ENCODE measurements at regions not wholly inside any gene's neighbourhood (a gene's known extent, or its start where the extent isn't known, plus 50 kb on each side); places are given as distances from the start of the nearest gene placed in this dataset.

- Histone ChIP-seq H2BK5ac (ENCODE audit: insufficient read length, low read length) (no peak overlapping the region), H3K9ac (ENCODE audit: extremely low read depth, insufficient read length, low read length) (no peak overlapping the region), H4K20me1 (ENCODE audit: control insufficient read depth, insufficient read depth, insufficient read length) (no peaks in the 10 kb centered on the region), H2AFZ (ENCODE audit: low read length) (no peak overlapping the region), H3K14ac (ENCODE audit: insufficient read depth, low read length) (no peak overlapping the region), H3K18ac (ENCODE audit: insufficient read length, low read depth, low read length) (no peak overlapping the region), H3K4ac (ENCODE audit: low read depth, low read length) (no peak overlapping the region), H4K8ac (replicated peaks; ENCODE audit: insufficient read length, low read depth, low read length) (no peak overlapping the region), H3K4me1 (ENCODE audit: insufficient read depth, low read length) (no peaks in the 10 kb centered on the region), H4K5ac (ENCODE audit: insufficient read length, low read depth, low read length) (no peak overlapping the region), H3K56ac (ENCODE audit: insufficient read length, low read depth, low read length) (no peak overlapping the region), H3K27me3 (ENCODE audit: insufficient read depth, low read length) (no peaks in the 10 kb centered on the region), H2BK20ac (ENCODE audit: low read depth, low read length, poor library complexity, severe bottlenecking) (no peak overlapping the region), H3K79me1 (ENCODE audit: insufficient read depth, low read depth, low read length, poor library complexity, severe bottlenecking) (no peaks in the 10 kb centered on the region), H2BK12ac (ENCODE audit: insufficient read length, low read depth, low read length) (no peak overlapping the region), H2AK5ac (ENCODE audit: insufficient read length, low read length) (no peak overlapping the region), H3K9me3 (ENCODE audit: control insufficient read depth, low read depth, low read length) (no peaks in the 10 kb centered on the region), H3T11ph (ENCODE audit: low read length) (no peak overlapping the region), H3K27ac (ENCODE audit: insufficient read length, low read depth, low read length) (no peak overlapping the region), H4K91ac (ENCODE audit: insufficient read length, low read depth, low read length) (no peak overlapping the region), H3K79me2 (ENCODE audit: insufficient read depth, low read length) (no peaks in the 10 kb centered on the region), H3K4me2 (ENCODE audit: insufficient read depth, insufficient read length, low read length) (no peak overlapping the region), H3K23me2 (ENCODE audit: insufficient read length, low read depth, low read length, poor library complexity, severe bottlenecking) (no peaks in the 10 kb centered on the region), H2BK120ac (ENCODE audit: low read depth, low read length, poor library complexity, severe bottlenecking) (no peak overlapping the region), H3K23ac (ENCODE audit: insufficient read length, low read depth, low read length) (no peak overlapping the region), H2BK15ac (ENCODE audit: low read depth, low read length) (no peak overlapping the region)
- WGBS (ENCODE audit: extremely low coverage, insufficient read length, low lambda C conversion rate) = 100% methylated on average over 1 of the region's 3 CpGs
- peaks cover 12 to 14% of the 10 kb centered on the region in 2 experiments; a peak in 3 of 4 replicates for H3K4me1 Mint-ChIP-seq
- no peak for DNase-seq
- H3K36me3 Mint-ChIP-seq (ENCODE audit: insufficient read depth in 1 of 3, low read depth in 3 of 3) = no peaks in the 10 kb centered on the region; a peak in 1 of 7 replicates
- no peak overlapping the region for H3K4me3 Mint-ChIP-seq
- H3K9me3 Mint-ChIP-seq = no peaks in the 10 kb centered on the region; a peak in 1 of 5 replicates
- no peaks in the 10 kb centered on the region for H3K27me3 Mint-ChIP-seq (ENCODE audit: low read depth)
- TF ChIP-seq, protein P1, sequence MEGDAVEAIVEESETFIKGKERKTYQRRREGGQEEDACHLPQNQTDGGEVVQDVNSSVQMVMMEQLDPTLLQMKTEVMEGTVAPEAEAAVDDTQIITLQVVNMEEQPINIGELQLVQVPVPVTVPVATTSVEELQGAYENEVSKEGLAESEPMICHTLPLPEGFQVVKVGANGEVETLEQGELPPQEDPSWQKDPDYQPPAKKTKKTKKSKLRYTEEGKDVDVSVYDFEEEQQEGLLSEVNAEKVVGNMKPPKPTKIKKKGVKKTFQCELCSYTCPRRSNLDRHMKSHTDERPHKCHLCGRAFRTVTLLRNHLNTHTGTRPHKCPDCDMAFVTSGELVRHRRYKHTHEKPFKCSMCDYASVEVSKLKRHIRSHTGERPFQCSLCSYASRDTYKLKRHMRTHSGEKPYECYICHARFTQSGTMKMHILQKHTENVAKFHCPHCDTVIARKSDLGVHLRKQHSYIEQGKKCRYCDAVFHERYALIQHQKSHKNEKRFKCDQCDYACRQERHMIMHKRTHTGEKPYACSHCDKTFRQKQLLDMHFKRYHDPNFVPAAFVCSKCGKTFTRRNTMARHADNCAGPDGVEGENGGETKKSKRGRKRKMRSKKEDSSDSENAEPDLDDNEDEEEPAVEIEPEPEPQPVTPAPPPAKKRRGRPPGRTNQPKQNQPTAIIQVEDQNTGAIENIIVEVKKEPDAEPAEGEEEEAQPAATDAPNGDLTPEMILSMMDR (conservative IDR thresholded peaks at IDR 0.05) = no peak
- H3K27ac Mint-ChIP-seq = no peak overlapping the region
These were observed 104.8 kb upstream of the TLL1 start for GRCh38 chr4:165768281-165768680.

All from H9 (cell line).